BE2C (cell line): ENCODE measurements at regions not wholly inside any gene's neighbourhood (a gene's known extent, or its start where the extent isn't known, plus 50 kb on each side); places are given as distances from the start of the nearest gene placed in this dataset.

ENCODE experiments used
- DNase-seq: peaks from one replicate; pipeline ENCODE4 v3.0.0-alpha.2; 2020
- H3K27me3 ChIP-seq: fragments of 250-450 bp; sonication (Bioruptor Pico); 2 replicates; pipeline ENCODE4 v1.5.1; 2020; ENCODE audit warnings: mild to moderate bottlenecking
- H3K36me3 ChIP-seq: fragments of 250-450 bp; sonication (Bioruptor Pico); 2 replicates; pipeline ENCODE4 v1.5.1; 2020; ENCODE audit warnings: mild to moderate bottlenecking
- H3K4me1 ChIP-seq: fragments of 250-450 bp; sonication (Bioruptor Pico); 2 replicates; pipeline ENCODE4 v1.5.1; 2020
- H3K4me3 ChIP-seq: 2 replicates; pipeline ENCODE4 v1.5.1; 2011; ENCODE audit warnings: low read depth, low read length
- H3K9me3 ChIP-seq: fragments of 250-450 bp; sonication (Bioruptor Pico); 2 replicates; pipeline ENCODE4 v1.5.1; 2020
- CTCF ChIP-seq: IDR thresholded peaks from 2 replicates; pipeline ENCODE4 v1.5.1; 2012; ENCODE audit warnings: mild to moderate bottlenecking, low read depth, low read length

GRCh38 chr1:113194846-113195830 lies 122.1 kb downstream of the LRIG2 start:
- Histone ChIP-seq H3K4me3 (no peak overlapping the region), H3K9me3 (no peaks in the 10 kb centered on the region; the same call in 1 of the 2 replicates), H3K27me3 (no peaks in the 10 kb centered on the region), H3K4me1 (peaks cover 6% of the 10 kb centered on the region; the same call in 1 of the 2 replicates), H3K36me3 (no peaks in the 10 kb centered on the region)
- no peak for TF ChIP-seq CTCF
- no peak for DNase-seq

GRCh38 chr1:113197719-113198330 lies 124.8 kb downstream of the LRIG2 start:
- no peak for TF ChIP-seq CTCF
- DNase-seq, result no peak
- Histone ChIP-seq H3K27me3 (no peaks in the 10 kb centered on the region), H3K4me1 (peaks cover 9% of the 10 kb centered on the region; the same call in 1 of the 2 replicates), H3K9me3 (no peaks in the 10 kb centered on the region), H3K36me3 (no peaks in the 10 kb centered on the region), H3K4me3 (no peak overlapping the region)

- Histone ChIP-seq H3K36me3 (no peaks in the 10 kb centered on the region), H3K9me3 (no peaks in the 10 kb centered on the region), H3K27me3 (no peaks in the 10 kb centered on the region), H3K4me1 (peaks cover 9% of the 10 kb centered on the region; the same call in 1 of the 2 replicates), H3K4me3 (no peak overlapping the region)
- TF ChIP-seq CTCF, result no peak
- DNase-seq, result no peak
Observed at GRCh38 chr1:113198806-113199205, 125.8 kb downstream of the LRIG2 start.

- peak; percentile 75 for DNase-seq
- no peak for TF ChIP-seq CTCF
- no peaks in the 10 kb centered on the region for H3K27me3 ChIP-seq
- no peak overlapping the region for H3K4me3 ChIP-seq
- no peaks in the 10 kb centered on the region for H3K9me3 ChIP-seq
- H3K36me3 ChIP-seq, result no peaks in the 10 kb centered on the region
- H3K4me1 ChIP-seq, result peaks cover 9% of the 10 kb centered on the region; the same call in 1 of the 2 replicates
Observed at GRCh38 chr1:113199760-113200455, 126.9 kb downstream of the LRIG2 start.

- H3K36me3 ChIP-seq, result no peaks in the 10 kb centered on the region
- no peak for DNase-seq
- no peak for TF ChIP-seq CTCF
- no peak overlapping the region for H3K4me3 ChIP-seq
- no peaks in the 10 kb centered on the region for H3K9me3 ChIP-seq
- H3K4me1 ChIP-seq, result peaks cover 9% of the 10 kb centered on the region; the same call in 1 of the 2 replicates
- no peaks in the 10 kb centered on the region for H3K27me3 ChIP-seq
Observed at GRCh38 chr1:113201560-113201959, 128.6 kb downstream of the LRIG2 start.
